ENCODE measurements at regions not wholly inside any gene's neighbourhood (a gene's known extent, or its start where the extent isn't known, plus 50 kb on each side); places are given as distances from the start of the nearest gene placed in this dataset.

DNA sequence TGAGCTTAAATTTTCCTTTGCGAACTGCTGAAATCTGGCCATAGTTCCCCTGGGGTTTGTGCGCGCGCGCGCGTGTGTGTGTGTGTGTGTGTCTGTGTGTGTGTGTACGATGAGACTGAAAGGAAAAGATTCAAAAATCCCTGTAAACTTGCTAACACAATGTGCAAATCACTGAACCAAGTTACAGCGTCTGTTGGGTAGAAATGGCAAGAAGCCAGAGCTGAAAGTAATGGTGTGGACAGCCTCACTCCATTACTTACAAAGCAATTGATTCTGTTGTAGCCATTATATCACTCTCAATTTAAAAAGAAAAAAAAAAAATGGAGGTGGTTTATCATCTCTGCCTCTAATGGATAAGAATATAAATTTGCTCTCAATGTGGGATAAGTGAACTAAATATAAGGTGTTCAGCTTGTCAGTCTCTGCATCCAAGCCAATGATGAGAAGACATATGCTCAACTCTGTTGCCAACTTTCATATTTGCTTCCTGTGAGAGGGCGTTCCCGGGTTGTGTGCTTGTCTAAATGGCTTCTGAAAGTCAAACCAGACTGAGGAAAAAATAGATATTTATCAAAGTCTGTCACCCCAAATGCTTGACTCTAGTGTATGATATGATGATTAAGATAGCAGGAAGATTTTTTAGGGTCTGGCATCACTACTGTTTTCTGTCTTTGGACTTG is 422.2 kb downstream of the ZNF385D start:
- no peak overlapping the region for H3K4me3 ChIP-seq (ENCODE audit: low read depth, low read length)
- DNase-seq: no peak
- H3K4me1 ChIP-seq: no peaks in the 10 kb centered on the region
- H3K36me3 ChIP-seq: no peaks in the 10 kb centered on the region
- TF ChIP-seq, protein P1, sequence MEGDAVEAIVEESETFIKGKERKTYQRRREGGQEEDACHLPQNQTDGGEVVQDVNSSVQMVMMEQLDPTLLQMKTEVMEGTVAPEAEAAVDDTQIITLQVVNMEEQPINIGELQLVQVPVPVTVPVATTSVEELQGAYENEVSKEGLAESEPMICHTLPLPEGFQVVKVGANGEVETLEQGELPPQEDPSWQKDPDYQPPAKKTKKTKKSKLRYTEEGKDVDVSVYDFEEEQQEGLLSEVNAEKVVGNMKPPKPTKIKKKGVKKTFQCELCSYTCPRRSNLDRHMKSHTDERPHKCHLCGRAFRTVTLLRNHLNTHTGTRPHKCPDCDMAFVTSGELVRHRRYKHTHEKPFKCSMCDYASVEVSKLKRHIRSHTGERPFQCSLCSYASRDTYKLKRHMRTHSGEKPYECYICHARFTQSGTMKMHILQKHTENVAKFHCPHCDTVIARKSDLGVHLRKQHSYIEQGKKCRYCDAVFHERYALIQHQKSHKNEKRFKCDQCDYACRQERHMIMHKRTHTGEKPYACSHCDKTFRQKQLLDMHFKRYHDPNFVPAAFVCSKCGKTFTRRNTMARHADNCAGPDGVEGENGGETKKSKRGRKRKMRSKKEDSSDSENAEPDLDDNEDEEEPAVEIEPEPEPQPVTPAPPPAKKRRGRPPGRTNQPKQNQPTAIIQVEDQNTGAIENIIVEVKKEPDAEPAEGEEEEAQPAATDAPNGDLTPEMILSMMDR (IDR thresholded peaks at IDR 0.05; ENCODE audit: low read depth, low read length): no peak
- no peaks in the 10 kb centered on the region for H3K27me3 ChIP-seq
- no peaks in the 10 kb centered on the region for H3K9me3 ChIP-seq

DNA sequence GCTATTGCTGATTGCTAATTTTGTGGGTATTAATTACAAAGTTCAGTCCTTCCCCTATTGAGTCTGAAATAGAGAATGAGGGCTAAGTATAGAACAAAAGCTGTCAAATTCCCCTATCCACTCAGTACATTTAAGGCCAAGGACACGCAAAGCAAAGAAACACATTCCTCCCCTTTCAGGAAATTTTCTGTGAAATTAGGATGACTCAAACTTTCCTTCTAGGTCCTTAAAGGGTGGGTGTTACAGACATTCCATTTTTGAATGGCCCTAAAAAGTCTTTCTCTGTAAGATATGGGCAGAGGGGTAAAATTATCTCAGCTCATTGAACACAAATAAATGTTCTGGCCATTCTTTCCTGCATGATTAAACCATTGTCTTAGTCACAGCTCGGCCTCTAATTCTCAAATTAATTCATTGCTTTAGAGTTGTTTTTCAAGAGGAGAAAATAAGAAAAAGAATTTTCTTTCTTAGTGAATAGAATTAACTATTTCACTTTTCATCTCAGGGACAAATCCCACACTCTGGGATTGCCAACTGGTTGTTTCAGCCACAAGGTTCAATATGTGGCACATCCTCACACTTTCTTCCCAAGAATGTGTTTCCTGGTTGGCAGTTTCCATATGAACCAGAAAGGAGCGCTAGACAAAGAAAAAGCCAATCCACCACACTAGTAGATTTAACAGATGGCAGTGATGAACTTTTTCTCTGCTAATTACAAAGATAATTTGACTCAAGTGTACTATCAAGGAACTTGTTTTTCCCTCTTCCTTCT is 424.1 kb downstream of the ZNF385D start:
- Histone ChIP-seq H3K27me3 (no peaks in the 10 kb centered on the region), H3K36me3 (no peaks in the 10 kb centered on the region), H3K9me3 (no peaks in the 10 kb centered on the region), H3K4me1 (no peaks in the 10 kb centered on the region), H3K4me3 (ENCODE audit: low read depth, low read length) (no peak overlapping the region)
- TF ChIP-seq, protein P1 (IDR thresholded peaks at IDR 0.05; ENCODE audit: low read depth, low read length): no peak
- DNase-seq: no peak

DNA sequence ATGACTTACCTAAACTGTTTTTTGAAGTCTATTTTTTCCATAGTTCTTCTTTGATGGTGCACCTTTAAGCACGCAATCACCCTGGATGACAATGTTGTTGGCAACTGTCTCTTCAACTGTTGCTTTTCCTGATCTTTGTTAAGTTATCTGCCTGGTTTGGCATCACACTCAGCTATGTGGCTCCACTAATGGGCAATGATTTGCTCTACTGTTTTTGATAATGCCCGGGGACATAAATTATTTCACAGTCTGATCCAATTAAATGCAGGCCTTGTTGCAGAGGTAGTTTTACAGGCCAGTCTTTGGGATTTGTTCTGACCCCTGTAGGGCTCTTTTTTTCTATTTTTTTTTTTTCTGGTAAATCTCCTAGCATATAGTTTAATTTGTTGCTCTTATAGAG is 436.3 kb downstream of the ZNF385D start:
- no peaks in the 10 kb centered on the region for H3K27me3 ChIP-seq
- H3K4me1 ChIP-seq: no peaks in the 10 kb centered on the region
- H3K36me3 ChIP-seq: no peaks in the 10 kb centered on the region
- H3K4me3 ChIP-seq (ENCODE audit: low read depth, low read length): no peak overlapping the region
- DNase-seq: no peak
- no peaks in the 10 kb centered on the region for H3K9me3 ChIP-seq
- TF ChIP-seq, protein P1 (IDR thresholded peaks at IDR 0.05; ENCODE audit: low read depth, low read length): no peak

DNA sequence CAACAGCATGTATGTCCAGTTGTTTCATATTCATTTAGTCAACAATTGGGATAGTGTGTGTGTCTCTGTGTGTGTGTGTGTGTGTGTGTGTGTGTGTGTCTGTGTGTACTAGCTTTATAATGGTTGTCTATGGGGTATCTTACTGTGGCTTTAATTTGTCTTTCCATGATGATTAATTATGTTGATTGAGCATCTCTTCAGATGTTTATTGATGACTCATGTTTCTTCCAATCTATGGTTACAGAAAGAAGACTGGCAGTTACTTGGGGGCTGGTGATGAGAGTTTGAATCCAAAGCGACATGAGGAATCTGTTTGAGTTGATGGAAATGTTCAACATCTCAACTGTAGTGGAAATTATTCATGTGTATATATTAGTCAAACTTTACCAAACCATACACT is 440.1 kb downstream of the ZNF385D start:
- DNase-seq: no peak

DNA sequence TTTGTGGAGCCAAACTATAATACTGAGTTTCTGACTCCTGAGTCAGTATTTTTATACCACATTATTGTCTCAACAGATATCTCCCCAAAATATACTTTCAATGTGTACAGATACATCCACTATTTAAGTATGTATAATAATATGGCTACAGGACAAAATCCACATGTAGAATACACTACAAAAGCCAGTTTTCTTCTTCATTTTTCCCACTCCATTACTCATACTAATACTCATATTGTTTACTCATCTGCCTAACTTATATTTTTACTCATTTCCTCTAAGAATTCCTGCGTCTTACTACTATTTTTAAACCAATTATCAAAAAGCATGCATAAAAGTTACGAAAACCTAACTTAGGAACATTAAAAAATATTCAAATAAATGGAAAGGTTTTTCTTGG is 440.8 kb downstream of the ZNF385D start:
- no peak overlapping the region for H3K4me3 ChIP-seq (ENCODE audit: low read depth, low read length)
- DNase-seq: no peak
- H3K9me3 ChIP-seq: no peaks in the 10 kb centered on the region
- no peaks in the 10 kb centered on the region for H3K36me3 ChIP-seq
- TF ChIP-seq, protein P1 (IDR thresholded peaks at IDR 0.05; ENCODE audit: low read depth, low read length): no peak
- H3K4me1 ChIP-seq: no peaks in the 10 kb centered on the region
- H3K27me3 ChIP-seq: no peaks in the 10 kb centered on the region

More for the DNA sequence above, 440.1 kb downstream of the ZNF385D start:
- TF ChIP-seq, protein P1 (IDR thresholded peaks at IDR 0.05; ENCODE audit: low read depth, low read length): no peak
- no peaks in the 10 kb centered on the region for H3K36me3 ChIP-seq
- H3K4me3 ChIP-seq (ENCODE audit: low read depth, low read length): no peak overlapping the region
- no peaks in the 10 kb centered on the region for H3K9me3 ChIP-seq
- H3K4me1 ChIP-seq: no peaks in the 10 kb centered on the region
- no peaks in the 10 kb centered on the region for H3K27me3 ChIP-seq

DNA sequence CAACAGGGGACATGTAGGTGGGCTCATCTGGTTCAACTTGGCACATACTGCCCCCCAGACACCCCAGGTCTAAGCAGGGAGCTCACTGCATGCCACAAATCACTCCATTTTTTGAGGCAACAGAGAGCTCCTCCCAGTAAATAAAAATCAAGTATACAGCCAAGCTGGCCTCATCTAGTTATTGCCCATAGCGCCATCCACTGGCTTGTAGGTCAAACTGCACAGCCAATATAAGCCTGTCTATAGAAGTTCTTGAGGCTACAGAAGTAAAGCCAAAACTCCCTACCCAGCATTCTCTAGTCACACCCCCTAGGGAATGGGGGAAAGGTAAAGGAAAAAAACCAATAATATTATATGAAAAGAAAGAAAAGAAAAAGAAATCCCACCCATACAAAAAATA is 453.7 kb downstream of the ZNF385D start:
- H3K4me3 ChIP-seq (ENCODE audit: low read depth, low read length): no peak overlapping the region
- no peaks in the 10 kb centered on the region for H3K9me3 ChIP-seq
- H3K27me3 ChIP-seq: no peaks in the 10 kb centered on the region
- TF ChIP-seq, protein P1 (IDR thresholded peaks at IDR 0.05; ENCODE audit: low read depth, low read length): no peak
- no peak for DNase-seq
- H3K36me3 ChIP-seq: no peaks in the 10 kb centered on the region
- H3K4me1 ChIP-seq: no peaks in the 10 kb centered on the region

Measured in BE2C (cell line).